Lower leg skin (tissue), 3 donors: ENCODE measurements at regions not wholly inside any gene's neighbourhood (a gene's known extent, or its start where the extent isn't known, plus 50 kb on each side); places are given as distances from the start of the nearest gene placed in this dataset.

Source experiments
- POLR2A ChIP-seq, 2 donors: fragments of 450-650 bp; IDR thresholded peaks; one replicate each; pipeline ENCODE4 v1.6.1; 2016 to 2017; ENCODE audit warnings: antibody characterized with exemption in 2 of 2, mild to moderate bottlenecking in 1 of 2, moderate library complexity in 1 of 2
- TF ChIP-seq, protein P1 (sequence below), 3 donors: fragments of 450-650 bp; IDR thresholded peaks; one replicate each; pipeline ENCODE4 v1.5.1; 2016; ENCODE audit warnings: antibody characterized with exemption in 3 of 3, mild to moderate bottlenecking in 3 of 3, moderate library complexity in 2 of 3

DNA sequence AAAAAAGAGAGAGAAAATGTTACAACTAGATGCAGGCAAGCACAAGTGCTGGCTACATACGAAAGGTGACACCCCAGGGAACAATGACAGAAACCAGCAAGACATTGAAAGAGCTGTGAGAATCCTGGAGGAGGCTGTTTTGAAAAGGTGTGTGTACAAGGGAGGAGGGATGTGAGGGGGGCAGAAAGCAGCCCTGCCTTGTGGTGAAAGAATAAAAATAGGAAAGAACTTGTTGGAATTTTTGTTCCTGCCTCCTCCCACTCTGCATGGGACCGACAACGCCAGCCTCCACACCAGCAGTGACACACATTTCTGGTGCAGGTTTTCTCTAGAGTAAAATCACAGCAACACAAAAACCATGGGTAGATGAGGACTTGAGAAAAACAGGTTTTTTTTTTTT lies 1258.6 kb downstream of the PCDH9 start:
- TF ChIP-seq, protein P1, sequence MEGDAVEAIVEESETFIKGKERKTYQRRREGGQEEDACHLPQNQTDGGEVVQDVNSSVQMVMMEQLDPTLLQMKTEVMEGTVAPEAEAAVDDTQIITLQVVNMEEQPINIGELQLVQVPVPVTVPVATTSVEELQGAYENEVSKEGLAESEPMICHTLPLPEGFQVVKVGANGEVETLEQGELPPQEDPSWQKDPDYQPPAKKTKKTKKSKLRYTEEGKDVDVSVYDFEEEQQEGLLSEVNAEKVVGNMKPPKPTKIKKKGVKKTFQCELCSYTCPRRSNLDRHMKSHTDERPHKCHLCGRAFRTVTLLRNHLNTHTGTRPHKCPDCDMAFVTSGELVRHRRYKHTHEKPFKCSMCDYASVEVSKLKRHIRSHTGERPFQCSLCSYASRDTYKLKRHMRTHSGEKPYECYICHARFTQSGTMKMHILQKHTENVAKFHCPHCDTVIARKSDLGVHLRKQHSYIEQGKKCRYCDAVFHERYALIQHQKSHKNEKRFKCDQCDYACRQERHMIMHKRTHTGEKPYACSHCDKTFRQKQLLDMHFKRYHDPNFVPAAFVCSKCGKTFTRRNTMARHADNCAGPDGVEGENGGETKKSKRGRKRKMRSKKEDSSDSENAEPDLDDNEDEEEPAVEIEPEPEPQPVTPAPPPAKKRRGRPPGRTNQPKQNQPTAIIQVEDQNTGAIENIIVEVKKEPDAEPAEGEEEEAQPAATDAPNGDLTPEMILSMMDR (IDR thresholded peaks at IDR 0.05), result no peak
- TF ChIP-seq POLR2A (IDR thresholded peaks at IDR 0.05), result no peak
